Mononuclear cell (primary cell): ENCODE measurements at regions not wholly inside any gene's neighbourhood (a gene's known extent, or its start where the extent isn't known, plus 50 kb on each side); places are given as distances from the start of the nearest gene placed in this dataset.
"Not testable (repeated sequence)": the region's sequence is repeated elsewhere in the genome, so short reads cannot be mapped to it uniquely, and the experiment has no call there.

Experiments used
- H3K27me3 ChIP-seq: 2 replicates; pipeline ENCODE4 v1.6.0; 2011; ENCODE audit warnings: low read length, control low read depth; ENCODE audit not compliant: insufficient read depth
- H3K4me1 ChIP-seq: 2 replicates; pipeline ENCODE4 v1.5.1; 2011; ENCODE audit warnings: mild to moderate bottlenecking, low read length, control low read depth; ENCODE audit not compliant: insufficient read depth
- H3K4me3 ChIP-seq: 2 replicates; pipeline ENCODE4 v1.5.1; 2011; ENCODE audit warnings: mild to moderate bottlenecking, low read length, moderate library complexity
- H3K9me3 ChIP-seq: 2 replicates; pipeline ENCODE4 v1.5.1; 2011; ENCODE audit warnings: low read depth, mild to moderate bottlenecking, control low read depth, low read length

DNA sequence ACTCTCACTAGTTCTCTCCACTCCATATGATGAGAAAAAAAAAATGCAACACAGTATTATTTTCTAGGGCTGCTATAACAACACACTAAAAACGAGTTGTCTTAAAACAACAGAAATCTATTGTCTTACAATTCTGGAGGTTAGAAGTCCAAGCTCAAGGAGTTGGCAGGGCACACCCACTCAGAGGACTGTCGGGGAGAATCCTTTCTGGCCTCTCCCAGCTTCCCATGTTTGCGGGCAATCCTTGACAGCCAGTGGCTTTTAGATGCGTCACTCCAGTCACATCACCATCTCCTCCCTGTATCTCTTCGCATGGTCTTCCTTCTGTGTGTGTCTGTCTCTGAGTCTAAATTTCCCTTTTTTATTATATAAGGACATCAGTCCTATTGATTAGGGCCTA, 64.0 kb upstream of the KIF2A start:
- not testable (repeated sequence) for H3K9me3 ChIP-seq, H3K27me3 ChIP-seq, H3K4me3 ChIP-seq, H3K4me1 ChIP-seq

DNA sequence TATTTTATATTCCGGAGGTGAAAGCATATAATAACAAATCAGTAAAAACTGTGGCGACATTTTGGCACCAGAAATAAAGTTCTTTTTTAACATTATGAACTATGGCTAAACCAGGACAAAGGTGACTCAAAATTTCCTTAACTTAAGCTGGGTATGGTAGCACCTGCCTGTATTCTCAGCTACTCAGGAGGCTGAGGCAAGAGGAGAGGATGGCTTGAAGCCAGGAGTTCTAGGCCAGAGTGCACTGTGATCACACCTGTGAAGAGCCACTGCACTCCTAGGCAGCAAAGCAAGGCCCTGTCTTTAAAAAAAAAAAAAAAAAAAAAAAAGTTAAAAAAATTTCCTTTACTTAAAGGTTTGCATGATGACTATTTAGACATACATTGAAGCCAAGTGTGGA, 63.0 kb upstream of the KIF2A start:
- not testable (repeated sequence) for H3K4me1 ChIP-seq, H3K4me3 ChIP-seq

DNA sequence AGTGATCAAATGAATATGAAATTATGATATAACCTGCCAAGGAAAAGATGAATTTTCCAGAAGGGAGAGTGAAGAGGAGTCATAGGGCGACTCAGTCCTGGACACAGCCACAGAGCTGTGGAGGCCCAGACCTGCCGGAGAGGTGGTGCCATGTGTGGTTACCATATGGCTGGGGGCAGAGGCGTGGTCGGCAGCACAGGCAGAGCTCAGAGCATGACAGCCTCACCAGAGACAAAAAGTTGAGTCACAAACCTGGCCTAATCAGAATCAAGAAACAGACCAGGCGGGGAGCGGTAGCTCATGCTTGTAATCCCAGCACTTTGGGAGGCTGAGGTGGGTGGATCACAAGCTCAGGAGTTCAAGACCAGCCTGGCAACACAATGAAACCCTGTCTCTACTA, 57.8 kb upstream of the KIF2A start:
- not testable (repeated sequence) for H3K27me3 ChIP-seq, H3K4me1 ChIP-seq, H3K9me3 ChIP-seq, H3K4me3 ChIP-seq

More for the DNA sequence above, 63.0 kb upstream of the KIF2A start:
- not testable (repeated sequence) for H3K9me3 ChIP-seq, H3K27me3 ChIP-seq

DNA sequence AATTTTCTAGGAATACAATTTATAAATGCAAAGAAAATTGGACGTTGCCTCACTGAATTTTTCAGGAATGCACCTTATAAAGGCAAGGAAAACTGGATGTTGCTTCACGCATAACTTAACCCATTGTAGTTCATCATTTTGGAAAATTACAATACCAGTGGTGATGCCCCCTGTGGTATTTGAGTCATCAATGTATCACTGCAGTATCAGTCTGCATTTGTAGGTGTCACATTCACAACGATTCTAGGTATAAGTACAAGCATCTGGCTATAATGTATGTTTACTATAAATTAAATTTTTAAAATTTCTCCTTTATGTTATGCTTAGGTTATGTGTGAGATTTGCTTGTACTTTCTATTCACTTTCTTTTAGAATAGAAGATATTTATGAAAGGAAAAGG, 55.9 kb upstream of the KIF2A start:
- H3K4me1 ChIP-seq, H3K9me3 ChIP-seq, H3K4me3 ChIP-seq, H3K27me3 ChIP-seq: not testable (repeated sequence)

DNA sequence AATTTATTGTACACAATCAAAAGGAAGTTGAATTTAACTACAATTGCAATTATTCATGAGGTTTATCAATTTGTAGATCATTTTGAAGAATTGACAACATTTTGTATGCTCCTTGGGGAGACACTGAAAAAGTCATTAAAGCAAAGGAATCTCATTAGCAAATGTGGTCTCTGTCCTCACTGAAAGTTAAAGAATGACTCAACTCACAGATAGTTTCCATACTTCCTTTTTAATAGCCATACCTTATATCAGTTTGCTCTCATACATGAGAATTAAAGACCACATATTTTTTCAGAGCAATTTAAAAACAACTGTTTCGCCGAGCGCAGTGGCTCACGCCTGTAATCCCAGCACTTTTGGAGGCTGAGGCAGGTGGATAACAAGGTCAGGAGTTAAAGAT, 55.1 kb upstream of the KIF2A start:
- H3K4me3 ChIP-seq, H3K27me3 ChIP-seq, H3K9me3 ChIP-seq, H3K4me1 ChIP-seq: not testable (repeated sequence)

DNA sequence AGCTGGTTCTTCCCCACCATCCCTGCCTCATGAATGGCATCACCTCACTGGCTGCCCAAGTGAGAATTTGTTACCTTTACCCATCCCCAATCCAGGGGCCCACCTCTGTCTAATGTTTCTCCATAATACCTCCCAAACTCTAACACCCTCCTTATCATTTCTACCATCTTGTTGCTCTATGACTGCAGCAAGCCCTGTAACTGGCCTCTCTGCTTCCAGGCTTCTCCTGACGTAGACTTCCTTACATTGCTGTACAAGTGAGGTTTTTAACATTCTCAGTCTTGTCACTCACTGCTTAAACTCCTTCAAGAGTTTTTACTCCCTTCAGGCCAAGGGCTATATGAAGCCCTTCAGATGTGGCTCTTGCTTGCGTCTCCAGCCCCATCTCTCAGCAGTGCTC, 53.5 kb upstream of the KIF2A start:
- not testable (repeated sequence) for H3K9me3 ChIP-seq, H3K4me3 ChIP-seq, H3K27me3 ChIP-seq, H3K4me1 ChIP-seq

DNA sequence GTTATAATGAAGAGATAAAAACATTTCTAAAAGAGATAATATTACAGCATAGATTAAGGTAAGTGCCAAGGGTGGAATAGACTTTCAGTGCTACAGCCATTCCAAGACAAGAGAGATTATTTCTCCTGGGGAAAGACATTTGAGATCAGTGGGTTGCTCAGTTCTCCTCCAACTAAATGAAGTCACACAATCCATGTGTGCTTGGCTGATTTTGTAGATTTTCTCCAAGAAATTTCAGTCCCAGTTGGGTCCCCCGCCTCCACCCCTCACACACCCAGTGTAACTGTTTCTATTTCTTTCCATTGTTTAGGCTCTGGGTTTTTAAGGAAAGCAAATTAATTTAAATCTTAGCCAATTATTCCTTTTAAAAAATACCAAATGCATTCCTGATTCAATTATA, 50.5 kb upstream of the KIF2A start:
- H3K27me3 ChIP-seq, H3K4me1 ChIP-seq, H3K9me3 ChIP-seq, H3K4me3 ChIP-seq: not testable (repeated sequence)

DNA sequence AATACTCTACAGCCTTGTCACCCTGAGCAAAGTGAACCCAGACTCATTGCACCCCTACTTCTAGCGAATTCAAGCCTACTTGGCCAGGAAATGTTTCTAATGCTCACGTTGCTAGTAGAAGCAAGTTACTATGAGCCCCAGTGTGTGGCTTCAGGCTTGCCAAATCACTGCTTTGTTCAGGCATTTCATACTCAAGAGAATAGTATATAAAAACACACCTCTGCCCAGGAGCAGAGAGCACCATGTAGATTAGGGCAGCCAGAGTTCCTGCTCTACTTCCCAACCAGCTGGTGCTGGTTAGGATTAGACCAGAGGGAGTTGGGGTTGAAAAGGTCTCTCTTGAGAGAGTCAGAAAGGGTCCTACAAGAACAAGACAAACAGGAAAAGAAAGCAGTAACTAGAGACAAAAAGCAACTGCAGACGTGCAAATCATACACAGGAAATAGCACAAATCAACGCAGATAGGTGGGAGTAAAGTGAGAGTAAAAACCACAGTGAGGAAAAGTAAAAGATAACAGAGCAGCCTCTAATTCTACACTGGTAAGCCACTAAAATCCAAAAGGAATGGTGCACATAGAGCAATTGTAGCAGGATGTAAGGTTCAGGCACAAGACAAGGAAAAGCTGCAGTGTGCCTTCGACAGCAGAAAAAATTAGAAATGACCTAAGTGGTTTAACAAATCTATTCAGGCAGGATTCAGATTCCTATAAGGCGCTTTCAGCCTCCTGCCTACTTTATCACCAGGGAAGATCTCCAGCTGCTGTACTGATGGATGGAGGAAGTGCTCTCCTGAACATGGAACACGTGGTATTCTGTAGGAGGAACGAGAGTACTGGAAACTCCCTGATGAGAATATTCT, 49.6 kb upstream of the KIF2A start:
- Histone ChIP-seq H3K4me3 (no peak overlapping the region), H3K27me3 (no peaks in the 10 kb centered on the region), H3K9me3 (no peaks in the 10 kb centered on the region), H3K4me1 (peaks cover 9% of the 10 kb centered on the region)
